NCI-H2081 treated with DMSO at 0.1 percent for 48 hours (cell line): ENCODE measurements at regions not wholly inside any gene's neighbourhood (a gene's known extent, or its start where the extent isn't known, plus 50 kb on each side); places are given as distances from the start of the nearest gene placed in this dataset.
"Not testable (repeated sequence)": the region's sequence is repeated elsewhere in the genome, so short reads cannot be mapped to it uniquely, and the experiment has no call there.

Experiments used
- DNase-seq: peaks from one replicate; lab custom pipeline; 2025; lab: John Stamatoyannopoulos, UW

DNA sequence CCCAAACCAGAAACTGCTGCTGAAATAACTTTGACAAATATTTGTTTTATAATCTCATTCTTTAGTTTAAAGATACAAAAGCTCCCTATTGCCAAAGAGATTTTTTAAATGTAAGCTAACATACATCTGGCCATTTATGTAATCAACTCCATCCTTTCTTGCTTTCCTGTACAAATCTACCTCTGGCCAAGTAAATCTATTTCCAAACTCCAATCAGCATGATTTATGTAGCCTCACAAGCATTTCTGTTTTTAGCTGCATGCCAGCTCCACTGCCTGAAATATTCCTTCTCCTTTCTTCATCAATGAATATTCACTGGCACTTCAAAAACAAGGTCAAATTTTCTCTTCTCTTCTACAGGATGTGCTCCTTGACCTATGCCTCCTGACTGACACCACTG, 80.0 kb downstream of the SHOX2 start:
- no peak for DNase-seq

DNA sequence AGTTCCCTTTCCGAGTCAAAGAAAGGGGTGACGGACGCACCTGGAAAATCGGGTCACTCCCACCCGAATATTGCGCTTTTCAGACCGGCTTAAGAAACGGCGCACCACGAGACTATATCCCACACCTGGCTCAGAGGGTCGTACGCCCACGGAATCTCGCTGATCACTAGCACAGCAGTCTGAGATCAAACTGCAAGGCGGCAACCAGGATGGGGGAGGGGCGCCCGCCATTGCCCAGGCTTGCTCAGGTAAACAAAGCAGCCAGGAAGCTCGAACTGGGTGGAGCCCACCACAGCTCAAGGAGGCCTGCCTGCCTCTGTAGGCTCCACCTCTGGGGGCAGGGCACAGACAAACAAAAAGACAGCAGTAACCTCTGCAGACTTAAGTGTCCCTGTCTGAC, 86.3 kb downstream of the SHOX2 start:
- not testable (repeated sequence) for DNase-seq

DNA sequence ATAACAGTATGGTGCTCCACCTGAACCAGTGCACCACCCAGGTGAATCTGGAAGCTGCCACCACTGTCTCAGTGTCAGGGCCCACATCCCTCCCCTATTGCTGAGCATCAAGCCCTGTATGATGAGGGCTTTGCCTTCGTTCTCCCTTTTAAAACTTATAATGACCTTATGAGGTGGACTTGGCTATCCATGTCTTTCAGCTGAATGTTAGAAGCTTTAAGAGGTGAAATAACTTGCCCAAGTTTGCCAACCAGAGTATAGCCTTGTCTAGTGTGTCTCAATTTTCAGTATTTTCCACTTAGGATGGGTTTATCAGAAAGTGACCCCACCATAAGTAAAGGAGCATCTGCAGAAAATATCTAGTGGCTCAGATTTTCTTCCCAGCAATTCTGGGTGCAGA, 87.8 kb downstream of the SHOX2 start:
- DNase-seq = no peak

DNA sequence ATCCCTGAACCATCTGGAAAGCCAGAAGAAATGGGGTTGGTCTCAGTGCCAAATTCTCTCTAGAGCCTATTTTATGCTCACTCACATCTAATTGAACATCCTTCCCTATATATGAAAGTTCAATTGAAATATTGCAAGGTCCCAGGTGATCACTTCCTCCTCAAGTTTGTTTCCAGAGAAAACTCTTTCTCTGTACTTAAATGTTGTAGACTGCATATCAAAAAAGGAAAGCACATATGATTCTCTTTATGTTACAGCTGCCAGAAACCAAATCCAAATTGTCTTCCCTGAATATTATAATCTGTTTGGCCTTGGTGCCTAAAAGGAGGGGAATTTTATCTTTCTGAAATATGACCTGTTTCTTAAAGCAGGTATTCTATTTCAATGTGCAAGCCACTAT, 93.3 kb downstream of the SHOX2 start:
- no peak for DNase-seq

DNA sequence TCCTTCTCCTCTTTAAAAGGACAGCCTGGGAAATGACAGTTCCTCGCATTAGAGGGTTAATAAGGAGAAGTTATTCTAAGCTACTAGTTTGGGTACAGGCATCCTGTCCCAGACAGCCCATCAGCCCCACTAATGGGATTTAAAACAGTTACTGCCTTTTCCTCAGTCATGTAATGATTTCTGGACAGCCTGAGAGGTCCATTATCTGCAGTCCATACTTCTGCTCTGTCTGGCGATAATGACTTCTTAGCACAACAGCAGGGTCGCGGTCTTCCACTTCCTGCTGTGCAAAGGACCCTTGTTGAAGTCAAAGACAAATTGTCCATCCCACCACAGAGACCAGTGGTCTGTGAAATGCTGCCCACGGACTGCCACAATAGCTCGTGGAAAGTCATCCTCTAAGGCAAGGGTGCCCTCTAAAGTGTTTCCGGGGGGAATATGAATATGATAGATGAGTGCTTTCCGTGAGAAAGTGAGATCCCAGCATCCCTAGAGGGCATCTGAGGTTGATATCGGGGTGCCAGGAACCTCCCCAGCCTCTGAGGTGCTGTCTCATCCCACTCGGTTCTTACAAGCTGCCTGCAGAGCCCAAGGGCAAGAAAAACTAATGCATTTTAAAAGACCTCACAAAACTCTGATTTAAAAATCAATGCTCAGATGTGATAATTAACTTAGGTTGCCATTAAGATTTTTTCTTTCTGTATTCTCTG, 100.7 kb downstream of the SHOX2 start:
- DNase-seq = no peak

DNA sequence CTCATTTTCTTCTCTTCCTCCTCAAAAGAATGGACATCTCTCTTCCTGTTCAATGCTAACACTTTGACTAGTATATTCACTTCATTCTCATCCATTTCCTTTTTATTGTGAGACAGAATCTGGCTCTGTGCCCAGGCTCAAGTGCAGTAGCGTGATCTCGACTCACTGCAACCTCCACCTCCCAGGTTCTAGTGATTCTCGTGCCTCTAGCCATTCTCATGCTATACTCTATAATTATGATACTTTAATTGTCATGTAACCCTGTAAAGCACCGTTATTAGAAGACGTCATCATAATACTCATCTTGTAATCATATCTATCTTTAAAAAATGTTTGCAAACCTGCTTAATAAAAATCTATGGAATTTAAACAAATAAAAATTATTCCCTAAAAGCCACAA, 107.0 kb downstream of the SHOX2 start:
- peak; percentile 53 for DNase-seq

DNA sequence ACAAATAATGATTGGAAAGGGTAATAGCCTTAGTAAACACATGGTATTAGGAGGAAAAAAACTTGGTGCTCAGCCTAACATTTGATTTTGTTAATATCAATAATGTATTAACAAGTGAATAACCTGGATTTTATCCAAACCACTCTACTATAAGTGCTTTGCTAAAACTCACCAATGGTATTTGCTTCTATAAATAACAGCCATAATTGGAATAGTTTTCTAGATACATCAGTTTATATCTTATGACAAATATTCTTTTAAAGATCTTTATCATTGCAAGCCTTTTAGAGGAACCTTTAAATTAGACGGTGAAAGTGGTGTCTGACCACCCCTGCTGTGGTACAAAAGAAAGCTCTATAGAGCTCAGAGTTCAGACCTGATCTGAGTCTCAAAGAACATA, 123.9 kb downstream of the SHOX2 start:
- DNase-seq = no peak

DNA sequence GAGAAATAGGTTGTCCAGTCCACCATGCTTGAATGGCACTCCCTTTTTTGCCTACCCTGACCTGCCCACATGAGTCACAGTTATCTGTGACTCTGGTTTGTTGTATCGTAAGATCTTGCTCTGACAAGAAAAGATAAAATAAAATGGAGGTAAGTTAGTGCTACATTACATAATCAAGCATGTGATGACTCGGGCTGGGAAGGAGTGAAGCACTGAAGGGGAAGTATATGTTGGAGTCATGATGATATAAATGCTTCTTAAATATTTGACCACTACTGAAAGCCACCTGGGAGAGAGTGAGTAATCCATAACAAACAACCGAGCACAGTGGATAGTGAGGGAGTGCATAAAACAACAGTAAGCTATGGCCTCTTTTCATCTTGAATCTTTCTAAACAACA, 124.4 kb downstream of the SHOX2 start:
- no peak for DNase-seq

DNA sequence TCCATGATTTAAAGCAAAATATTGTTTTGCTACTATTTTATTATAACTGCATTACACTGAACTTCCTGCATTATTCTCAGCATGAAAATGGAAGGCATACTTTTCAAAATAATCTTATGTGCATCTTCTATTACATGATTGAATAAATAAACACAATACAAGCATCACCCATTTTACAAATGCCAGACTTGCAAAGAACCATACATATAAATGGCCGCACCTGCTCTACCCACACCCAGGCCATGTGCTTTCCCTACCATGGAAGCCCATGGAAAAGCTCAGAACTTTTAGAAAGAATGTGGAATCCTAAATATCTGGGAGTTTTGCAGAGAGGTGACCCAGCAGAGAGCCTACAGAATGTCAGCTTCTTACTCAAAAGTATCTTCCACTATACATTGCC, 127.2 kb downstream of the SHOX2 start:
- DNase-seq = no peak

DNA sequence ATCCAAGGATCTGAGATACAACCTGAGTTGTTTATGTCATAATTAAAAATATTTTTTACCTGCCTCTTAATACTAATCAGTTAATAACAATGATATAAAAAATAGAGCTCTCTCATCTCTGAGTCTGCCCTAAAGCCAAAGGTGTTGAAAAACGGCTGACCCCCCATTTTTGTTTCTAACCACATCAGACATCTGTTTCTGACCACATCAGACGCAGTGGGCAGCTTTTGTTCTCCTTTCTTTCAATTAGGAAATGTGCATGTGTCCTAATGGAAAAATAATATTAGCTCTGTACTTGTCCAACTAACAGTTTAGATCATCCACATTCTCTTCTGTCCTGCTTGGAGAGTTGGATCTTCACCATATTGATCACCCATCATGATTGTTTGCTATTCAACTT, 144.6 kb downstream of the SHOX2 start:
- DNase-seq = no peak

DNA sequence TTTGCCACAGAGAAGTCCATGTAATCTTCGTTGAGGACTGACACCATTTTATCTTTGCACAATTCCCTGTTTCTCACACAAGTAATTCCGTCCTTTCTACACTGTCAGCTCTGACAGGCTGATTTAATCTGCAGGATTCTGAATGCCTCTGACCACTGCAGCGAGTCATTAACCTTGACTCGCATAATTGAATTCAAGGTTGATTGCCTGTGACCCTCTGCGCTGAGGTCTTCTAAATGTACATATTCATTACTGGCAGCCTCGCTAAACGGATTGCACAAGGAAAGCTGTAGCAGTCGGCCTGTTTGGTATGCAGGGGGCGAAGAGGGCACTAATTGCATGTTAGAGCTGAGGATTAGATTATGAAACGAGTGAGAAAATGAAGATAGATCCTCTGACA, 147.8 kb downstream of the SHOX2 start:
- DNase-seq = no peak

DNA sequence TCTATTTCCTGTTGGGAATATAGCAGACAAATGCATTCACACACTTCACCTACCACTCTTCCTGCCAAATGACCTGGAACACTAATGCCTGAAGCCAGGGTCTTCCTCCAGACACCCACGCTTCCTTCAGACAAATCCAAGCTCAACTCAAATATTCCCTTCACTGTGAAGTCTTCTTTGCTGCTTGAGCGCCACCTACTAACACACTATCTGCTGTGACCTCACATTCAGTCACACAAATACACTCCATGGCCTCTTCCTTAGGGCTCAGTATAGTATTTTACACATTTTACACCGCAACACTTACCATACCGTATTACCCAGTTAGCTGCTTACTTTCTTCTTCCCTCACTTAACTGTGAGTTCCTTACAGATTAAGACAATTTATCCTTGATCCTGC, 149.4 kb downstream of the SHOX2 start:
- DNase-seq = no peak

DNA sequence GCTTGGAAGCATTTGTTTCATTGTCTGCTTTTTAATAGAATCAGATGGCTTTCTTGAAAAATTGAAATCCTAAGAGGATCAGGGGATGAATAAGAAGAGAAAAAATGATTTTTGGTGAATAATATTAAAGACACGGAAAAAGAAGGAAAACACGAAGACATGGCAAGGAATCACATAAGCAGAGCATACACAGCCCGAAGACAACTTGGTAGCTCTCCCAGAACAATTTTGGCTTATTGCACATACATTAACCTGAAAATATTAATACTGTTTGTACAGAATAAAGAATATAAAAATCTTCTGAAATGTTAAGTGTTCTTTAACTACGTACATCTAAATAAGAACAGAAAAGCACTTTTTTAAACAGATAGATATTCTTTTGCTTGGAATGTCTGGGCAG, 150.0 kb downstream of the SHOX2 start:
- no peak for DNase-seq

DNA sequence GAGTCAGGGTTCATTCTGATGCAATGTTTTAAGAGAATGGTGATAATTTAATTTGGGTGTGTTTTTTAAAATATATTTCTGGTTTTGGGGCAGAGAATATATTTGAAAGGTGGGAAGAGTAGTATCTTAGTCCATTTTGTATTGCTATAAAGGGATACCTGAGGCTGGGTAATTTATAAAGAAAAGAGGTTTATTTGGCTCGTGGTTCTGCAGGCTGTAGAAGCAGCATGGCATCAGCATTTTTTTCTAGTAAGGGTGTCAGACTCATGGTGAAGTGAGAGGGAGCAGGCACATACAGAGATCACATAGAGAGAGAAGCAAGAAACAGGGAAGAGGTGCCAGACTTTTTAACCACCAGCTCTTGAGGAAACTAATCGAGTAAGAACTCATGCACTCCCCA, 152.7 kb downstream of the SHOX2 start:
- no peak for DNase-seq

DNA sequence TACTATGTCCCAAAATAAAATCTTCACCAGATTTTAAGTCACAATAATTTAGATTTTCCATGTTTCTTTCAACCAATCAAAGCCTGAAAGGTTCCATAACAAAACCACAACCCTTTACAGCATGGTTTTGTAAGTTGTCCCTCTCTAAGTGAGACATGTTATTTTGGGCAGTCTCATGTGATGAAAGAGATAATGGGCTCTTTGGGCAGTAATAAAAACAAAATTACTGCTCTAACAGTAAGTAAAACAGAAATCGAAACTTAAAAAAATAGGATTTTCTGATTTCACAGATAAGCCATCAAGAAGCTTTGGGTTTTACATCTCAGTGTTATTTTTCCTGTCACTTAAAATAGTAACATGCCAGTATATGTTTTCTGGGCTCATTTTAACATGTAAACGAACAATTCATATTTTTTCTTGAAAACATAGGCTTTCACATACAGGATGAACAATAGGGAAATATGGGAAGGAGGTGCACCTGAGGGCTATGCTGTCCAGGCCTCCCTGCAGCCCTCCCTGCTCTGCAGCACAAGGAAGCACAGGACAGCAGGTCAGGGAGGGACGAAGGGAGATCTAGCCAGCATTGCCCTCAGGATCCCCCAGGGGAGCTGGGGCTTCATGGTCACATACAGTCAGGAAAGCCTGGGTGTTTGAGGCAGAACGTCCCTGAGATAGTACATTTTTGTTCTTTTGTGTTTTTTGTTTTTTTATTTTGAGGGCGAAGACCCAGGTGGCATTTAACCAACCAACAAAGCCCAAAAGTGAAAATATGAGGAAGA, 157.4 kb downstream of the SHOX2 start:
- DNase-seq = no peak

DNA sequence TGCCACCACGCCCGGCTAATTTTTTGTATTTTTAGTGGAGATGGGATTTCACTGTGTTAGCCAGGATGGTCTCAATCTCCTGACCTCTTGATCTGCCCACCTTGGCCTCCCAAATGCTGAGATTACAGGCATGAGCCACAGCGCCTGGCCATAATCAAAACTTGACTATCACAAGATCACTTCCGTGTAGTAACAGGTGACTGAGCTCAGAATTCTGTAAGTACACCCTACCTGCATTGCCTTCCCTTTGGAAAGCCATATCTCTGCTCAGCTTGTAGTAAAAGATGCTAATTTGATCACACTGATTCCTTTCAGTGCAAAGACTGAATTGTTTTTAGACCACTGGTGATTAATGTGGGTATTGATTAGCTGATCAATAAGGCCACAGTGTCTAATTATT, 167.1 kb downstream of the SHOX2 start:
- DNase-seq = no peak

DNA sequence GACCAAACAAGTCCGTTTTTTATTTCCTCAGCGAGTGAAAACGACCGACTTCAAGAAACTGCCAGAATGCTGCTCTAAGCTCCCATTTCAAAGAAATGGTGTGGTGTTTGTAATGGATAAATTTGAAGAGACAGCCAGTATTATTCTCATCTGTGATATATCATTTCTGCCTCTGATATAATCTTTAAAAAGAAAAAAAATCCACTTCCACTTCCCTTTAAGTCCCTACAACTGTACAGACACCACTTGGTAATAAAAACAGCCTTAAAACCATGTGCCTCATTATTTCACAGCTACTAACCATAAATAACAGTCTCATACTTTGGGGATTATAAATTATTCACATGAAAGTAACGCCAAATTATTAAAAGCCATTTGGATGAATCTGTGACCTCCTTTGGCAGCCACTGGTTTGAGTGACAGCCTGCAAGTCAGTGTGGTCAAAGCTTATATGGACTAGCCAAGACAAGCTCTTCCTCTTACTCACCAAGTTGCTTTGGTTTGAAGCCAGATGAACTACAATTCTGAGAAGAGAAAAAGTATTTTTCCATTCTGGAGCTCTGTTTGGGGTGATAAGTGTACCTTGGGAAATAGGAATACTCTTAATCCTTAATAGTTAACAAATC, 168.0 kb downstream of the SHOX2 start:
- no peak for DNase-seq

DNA sequence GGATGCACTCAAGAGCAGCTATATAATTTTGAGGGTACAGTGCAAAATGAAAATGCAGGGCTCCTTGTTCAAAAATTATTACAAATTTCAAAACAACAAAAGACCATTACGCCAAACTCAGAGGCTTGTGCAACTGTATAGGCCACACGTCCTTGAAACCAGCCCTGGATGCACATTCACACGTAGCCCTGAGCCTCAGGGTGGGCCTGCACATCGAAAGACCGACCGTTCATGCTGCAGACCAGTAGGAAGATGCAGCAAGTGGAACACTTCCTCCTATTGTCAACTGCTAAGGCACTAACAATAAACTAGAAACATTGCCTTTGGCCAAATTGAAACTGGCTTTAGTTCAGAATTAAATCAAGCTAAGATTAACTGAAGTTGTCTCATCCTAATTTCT, 174.7 kb downstream of the SHOX2 start:
- no peak for DNase-seq

DNA sequence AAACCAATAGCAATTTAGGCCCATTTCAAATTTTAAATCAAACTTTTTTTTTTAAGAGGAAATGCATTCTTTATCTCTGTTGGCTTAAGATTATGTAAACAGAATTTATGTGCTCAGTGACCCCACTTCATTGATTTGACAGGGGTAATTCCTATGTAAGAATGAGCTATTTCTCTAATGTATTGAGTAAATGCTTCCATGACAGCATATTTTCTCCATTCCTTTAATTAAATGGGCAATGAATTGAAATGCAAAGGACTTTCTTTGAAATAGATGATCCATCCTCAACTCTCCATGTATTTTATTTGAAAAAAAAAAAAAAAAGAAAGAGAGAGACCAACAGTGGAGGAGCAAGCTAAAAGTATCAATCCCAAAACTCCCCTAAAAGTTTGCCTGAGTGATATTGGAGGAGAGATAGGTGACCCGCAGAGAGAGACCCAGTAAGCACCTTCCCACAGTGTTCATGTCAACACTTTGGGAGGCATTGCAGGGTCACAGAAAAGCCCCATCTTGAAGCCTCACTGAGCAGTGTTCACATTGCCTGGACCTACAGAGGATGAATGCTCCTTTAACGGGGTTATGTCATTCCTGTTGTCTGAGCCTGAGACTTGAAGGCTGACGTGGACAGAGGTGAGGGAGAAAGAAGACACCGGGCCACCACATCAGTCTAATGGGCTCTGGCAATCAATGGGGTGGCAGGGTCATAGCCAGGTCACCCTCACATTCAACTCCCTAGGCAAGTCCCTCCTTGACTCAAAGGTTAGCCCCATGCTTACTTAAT, 176.0 kb downstream of the SHOX2 start:
- DNase-seq = no peak

DNA sequence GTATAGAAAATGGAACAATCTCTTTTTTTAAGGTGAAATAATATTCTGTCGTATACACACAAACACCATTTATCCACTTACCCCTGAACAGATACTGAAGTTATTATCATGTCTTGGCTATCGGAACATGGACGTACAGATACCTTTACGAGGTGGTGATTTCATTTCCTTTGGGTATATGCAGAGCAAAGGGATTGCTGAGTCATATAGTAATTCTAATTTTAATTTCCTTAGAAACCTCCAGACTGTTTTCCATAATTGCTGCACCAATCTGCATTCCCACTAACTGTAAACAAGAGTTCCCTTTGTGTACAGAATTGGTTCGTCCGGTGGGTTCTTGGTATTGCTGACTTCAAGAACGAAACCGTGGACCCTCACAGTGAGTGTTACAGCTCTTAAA, 179.4 kb downstream of the SHOX2 start:
- no peak for DNase-seq

DNA sequence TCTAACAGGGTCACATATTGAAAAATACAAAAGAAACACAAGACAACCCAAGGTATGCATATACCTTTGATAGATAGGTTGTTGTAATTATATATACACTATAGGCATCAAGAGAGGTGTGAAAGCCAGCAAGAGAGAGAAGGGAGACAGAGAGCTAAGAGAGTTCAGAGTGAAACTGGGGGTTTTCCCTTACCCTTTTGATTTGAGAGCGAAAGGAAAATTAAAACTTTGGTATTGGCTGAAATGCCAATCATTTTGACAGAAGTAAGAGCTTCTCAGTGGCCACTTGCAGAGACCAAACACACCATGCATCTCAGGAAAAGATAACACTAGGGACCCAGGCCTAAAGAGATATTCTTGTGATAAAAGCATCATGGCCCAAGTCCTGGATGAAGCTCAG, 183.6 kb downstream of the SHOX2 start:
- DNase-seq = no peak

DNA sequence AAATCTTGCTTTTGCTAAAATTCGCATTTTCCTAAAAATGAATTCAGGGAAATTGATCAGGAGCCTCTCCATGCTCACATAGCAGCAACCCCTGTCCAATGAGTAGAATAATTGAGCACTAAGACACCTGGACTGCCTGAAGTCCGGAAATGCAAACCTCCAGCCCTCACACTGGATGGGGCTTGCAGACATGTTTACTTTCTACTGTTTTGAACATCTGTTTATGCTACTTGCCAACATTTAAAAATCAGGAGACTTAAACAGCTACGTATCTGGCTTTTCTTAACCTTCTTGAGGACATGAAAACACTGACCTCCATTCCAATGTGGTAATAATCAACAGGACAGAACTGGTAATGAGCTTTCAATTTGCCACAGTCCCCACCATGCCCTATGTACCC, 184.4 kb downstream of the SHOX2 start:
- no peak for DNase-seq
